DLD1 (cell line): ENCODE measurements at regions not wholly inside any gene's neighbourhood (a gene's known extent, or its start where the extent isn't known, plus 50 kb on each side); places are given as distances from the start of the nearest gene placed in this dataset.
"Not testable (repeated sequence)": the region's sequence is repeated elsewhere in the genome, so short reads cannot be mapped to it uniquely, and the experiment has no call there.

Source experiments
- in situ Hi-C: cut with HindIII; loops from 2 replicates; pipeline ENCODE4 v1.10.0; 2017; ENCODE audit warnings: low sequenced_read_pairs

DNA sequence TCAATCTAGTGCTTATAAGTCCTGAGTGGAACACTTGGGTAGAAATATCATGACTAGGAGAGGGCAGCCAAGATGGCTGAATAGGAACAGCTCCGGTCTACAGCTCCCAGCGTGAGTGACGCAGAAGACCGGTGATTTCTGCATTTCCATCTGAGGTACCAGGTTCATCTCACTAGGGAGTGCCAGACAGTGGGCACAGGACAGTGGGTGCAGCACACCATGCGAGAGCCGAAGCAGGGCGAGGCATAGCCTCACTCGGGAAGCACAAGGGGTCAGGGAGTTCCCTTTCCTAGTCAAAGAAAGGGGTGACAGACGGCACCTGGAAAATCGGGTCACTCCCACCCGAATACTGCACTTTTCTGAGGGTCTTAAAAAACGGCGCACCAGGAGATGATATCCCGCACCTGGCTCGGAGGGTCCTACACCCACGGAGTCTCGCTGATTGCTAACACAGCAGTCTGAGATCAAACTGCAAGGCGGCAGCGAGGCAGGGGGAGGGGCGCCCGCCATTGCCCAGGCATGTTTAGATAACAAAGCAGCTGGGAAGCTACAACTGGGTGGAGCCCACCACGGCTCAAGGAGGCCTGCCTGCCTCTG is 302.8 kb downstream of the TFAP2B start:
- in situ Hi-C loops, result not testable (repeated sequence)

DNA sequence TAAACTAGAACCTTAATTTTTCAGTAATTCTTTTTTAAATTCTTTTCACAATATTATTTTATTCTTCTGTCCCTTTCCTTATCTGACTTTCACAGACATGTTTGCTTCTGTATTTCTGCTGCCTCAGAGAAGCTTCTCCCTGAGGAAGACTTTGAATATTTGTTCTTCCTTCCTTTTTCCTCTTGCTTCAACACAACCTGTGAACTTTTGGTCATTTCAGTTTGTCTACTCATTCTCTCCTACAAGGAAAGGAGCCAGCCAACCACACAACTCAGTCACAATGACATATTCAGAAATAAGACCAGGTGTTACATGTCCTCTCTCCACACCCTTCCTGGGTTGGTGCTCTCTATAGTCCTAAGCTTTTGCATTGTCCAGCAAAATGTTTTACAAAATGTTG is 310.4 kb downstream of the TFAP2B start:
- in situ Hi-C loops, result no loop called here

- in situ Hi-C loops, result no loop called here
Measured at GRCh38 chr6:51137777-51138176, 319.1 kb downstream of the TFAP2B start.

DNA sequence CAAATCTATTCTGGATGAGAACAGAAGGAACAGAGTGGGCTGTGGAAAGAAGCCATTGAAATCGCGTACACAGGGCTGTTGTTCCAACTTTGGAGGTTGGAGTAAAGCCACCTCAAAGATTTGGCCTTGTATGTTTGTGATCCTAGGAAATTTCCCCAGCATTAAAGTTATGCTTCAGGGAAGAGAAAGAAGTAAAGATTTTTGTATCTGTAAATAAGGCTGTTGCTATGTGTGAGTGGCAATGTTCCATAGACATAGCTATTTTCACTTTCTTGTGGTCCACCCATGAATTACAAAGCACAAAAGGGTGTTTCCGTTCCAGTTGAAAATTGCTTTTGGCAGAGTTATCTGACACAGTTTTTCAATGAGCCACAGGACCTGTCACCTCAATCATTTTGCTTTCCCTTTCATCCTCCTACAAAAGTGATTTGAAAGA is 321.3 kb downstream of the TFAP2B start:
- in situ Hi-C loops, result no loop called here

GRCh38 chr6:51141080-51141479 is 322.4 kb downstream of the TFAP2B start:
- in situ Hi-C loops, result no loop called here

- in situ Hi-C loops, result no loop called here
Measured at GRCh38 chr6:51147756-51148155, 329.1 kb downstream of the TFAP2B start.

- in situ Hi-C loops, result no loop called here
Measured at GRCh38 chr6:51152594-51152993, 333.9 kb downstream of the TFAP2B start.

DNA sequence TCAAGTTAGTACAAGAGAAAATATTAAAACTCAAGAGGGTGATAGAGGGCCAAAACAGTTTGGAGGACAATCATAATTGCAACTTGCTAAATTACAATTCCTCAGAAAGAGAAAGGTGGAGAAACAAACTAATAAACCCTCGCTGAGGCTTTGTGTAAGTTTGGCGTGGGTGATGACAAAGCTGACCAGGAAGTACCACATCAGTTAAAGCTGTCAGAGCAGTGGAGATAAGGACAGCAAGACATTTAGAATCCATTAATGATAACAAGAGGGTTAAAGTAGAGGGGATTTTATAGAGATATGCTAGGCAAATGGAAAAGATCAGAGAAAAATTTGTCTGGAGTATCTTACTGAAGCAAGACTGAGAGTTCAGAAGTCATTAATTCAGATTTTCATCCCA is 334.4 kb downstream of the TFAP2B start:
- in situ Hi-C loops, result no loop called here

- in situ Hi-C loops, result not testable (repeated sequence)
Measured at GRCh38 chr6:51154925-51155324, 336.3 kb downstream of the TFAP2B start.

DNA sequence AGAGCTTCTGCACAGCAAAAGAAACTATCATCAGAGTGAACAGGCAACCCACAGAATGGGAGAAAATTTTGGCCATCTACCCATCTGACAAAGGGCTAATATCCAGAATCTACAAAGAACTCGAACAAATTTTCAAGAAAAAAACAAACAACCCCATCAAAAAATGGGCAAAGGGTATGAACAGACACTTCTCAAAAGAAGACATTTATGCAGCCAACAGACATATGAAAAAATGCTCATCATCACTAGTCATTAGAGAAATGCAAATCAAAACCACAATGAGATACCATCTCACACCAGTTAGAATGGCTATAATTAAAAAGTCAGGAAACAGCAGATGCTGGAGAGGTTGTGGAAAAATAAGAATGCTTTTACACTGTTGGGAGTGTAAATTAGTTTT is 340.6 kb downstream of the TFAP2B start:
- in situ Hi-C loops, result not testable (repeated sequence)

- in situ Hi-C loops, result no loop called here
Measured at GRCh38 chr6:51161752-51162151, 343.1 kb downstream of the TFAP2B start.

GRCh38 chr6:51163843-51164529 is 345.3 kb downstream of the TFAP2B start:
- in situ Hi-C loops, result no loop called here

DNA sequence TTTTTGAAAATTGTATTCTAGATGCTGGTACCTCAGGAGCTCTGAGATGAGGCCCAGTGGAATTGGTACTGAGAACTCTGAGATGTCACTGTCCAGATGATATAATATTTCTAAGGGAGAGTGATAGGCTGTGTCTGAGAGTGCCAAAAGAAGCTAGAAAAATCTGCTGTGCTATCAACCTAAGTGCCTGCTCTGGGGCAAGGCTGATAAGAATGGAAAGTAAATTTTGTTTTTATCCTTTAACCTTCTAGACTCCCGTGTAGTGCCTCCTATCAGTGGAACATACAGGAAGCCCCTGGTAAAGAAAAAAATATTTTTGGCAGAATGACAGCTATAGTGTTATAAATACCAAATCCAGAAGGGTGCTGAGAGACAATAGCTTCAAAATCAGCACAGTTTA is 348.2 kb downstream of the TFAP2B start:
- in situ Hi-C loops, result no loop called here

DNA sequence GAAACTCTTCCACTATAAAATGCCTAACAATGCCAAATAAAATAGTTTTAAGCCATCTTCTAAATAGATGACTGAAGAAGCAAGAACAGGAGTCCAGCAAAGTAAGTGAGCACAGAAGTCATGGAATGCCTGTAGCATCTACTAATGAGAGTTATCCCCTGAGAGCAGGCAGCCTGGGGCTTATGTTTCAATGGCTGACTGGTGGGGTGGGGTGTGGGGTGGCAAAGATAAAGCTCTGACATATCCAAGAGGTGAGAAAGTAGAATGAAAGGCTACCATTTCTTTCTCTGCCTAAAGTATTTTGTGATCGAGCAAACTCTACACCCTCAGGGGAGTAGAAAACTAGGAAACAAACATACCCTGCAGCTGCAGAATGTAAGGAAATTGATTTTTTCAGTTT is 348.8 kb downstream of the TFAP2B start:
- in situ Hi-C loops, result no loop called here

GRCh38 chr6:51182827-51183226 is 364.2 kb downstream of the TFAP2B start:
- in situ Hi-C loops, result no loop called here

DNA sequence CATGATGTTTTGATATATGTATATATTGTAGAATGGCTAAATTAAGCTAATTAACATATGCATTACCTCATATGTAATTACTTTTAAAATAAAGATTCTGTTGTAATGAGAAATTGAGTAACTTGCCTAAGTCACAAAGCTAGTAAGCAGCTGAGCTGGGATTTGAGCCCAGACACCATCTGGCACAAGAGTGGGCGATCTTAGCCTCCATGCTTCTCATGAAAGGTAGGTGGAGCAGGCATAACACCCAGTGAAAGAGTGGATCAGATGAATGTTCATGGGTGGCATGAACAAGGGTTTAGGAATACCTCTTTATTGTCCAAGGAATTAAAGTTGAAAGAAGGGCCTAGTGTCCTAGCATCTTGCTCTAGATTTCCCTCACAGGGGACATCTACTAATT is 365.4 kb downstream of the TFAP2B start:
- in situ Hi-C loops, result no loop called here

DNA sequence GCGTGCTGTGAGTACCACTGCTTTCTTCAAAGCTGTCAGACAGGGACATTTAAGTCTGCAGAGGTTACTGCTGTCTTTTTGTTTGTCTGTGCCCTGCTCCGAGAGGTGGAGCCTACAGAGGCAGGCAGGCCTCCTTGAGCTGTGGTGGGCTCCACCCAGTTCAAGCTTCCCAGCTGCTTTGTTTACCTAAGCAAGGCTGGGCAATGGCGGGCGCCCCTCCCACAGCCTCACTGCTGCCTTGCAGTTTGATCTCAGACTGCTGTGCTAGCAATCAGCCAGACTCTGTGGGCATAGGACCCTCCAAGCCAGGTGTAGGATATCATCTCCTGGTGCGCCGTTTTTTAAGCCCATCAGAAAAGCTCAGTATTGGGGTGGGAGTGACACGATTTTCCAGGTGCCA is 374.5 kb downstream of the TFAP2B start:
- in situ Hi-C loops, result not testable (repeated sequence)

DNA sequence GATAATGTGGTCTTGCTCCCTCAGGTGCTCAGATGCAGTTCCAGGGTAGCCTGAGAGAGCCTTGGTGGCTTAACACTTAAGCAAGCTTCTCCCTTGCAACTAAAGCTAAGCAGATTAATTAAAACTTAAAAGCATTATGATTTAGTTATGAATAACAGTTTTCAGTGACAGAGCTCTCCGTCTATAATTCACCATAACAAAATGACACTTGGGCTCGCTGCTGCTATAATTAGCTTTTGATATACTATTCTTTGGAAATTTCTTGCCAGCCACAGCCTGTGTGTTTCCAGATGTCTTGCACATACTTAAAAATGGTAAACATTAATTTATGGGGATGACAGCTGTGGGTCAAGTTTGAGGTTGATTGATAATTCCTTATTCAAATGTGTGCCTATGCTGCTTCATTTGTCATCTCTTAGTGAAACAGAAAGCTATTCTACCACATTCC is 380.5 kb downstream of the TFAP2B start:
- in situ Hi-C loops, result no loop called here

DNA sequence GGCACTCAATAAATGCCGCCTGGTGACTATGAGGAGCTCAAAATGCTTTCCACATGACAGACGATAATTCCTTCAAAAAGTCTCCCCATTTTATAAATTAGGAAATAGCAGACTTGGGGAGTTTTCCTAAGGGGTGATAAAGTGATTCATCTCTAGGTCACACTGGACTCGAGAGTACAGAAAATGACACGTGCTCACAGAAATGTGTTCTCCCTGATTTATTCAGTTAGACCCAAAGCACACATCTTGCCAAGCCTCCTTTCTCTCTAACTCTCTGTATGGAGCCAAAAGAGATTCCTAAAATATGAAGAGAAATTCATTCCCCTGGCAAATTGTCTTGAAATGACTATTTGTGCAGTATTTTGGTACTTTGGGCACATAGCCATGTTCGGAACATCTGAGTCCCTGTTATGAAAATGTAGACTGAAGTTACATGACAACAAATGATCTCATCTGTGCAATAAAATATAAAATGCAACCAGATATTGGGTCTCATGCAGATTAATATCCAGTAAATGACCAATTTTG is 381.1 kb downstream of the TFAP2B start:
- in situ Hi-C loops, result no loop called here

DNA sequence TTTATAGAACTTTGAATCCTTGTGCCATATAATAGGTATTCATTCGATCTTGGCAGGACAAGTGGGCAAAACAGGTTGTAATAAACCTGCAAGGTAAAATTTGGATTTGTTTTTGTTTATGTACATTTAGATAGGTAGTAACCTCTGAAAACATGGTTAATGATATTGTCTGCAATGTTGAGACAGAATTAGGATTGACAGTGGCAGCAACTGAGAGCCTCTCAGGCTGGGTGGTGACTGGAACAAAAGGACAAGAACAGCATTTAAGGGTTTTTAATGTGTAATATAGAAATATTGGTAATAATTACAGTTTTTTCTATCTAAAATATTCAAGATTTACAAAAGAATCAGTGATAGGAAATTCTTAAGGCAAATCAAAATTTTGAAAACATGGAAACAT is 382.0 kb downstream of the TFAP2B start:
- in situ Hi-C loops, result no loop called here

DNA sequence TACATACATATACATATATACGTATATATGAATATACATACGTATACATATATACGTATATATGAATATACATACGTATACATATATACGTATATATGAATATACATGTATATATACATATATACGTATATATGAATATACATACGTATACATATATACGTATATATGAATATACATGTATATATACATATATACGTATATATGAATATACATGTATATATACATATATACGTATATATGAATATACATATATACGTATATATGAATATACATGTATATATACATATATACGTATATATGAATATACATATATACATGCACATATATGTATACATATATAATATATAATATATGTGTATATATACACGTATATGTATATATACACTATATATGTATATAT is 384.0 kb downstream of the TFAP2B start:
- in situ Hi-C loops, result not testable (repeated sequence)

DNA sequence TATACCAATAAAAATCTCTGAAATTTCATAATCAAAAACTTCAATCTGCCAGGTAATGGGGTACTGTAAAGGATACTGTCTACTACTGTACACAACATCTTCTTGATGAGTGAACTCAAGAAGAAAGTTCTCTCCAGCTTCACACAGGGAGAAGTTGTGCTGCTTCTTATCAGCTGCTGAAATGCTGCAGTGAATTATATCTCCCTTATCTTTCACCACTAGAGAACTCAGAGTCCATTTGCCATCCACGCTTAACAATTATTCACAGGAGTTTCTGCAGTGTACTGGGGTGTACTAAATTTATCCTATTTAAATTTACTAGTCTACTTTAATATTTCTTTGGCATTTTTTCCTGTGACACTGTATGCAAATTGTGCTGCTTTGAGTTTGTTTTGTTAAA is 384.8 kb downstream of the TFAP2B start:
- in situ Hi-C loops, result no loop called here
